ENCODE measurements at regions not wholly inside any gene's neighbourhood (a gene's known extent, or its start where the extent isn't known, plus 50 kb on each side); places are given as distances from the start of the nearest gene placed in this dataset.

DNA sequence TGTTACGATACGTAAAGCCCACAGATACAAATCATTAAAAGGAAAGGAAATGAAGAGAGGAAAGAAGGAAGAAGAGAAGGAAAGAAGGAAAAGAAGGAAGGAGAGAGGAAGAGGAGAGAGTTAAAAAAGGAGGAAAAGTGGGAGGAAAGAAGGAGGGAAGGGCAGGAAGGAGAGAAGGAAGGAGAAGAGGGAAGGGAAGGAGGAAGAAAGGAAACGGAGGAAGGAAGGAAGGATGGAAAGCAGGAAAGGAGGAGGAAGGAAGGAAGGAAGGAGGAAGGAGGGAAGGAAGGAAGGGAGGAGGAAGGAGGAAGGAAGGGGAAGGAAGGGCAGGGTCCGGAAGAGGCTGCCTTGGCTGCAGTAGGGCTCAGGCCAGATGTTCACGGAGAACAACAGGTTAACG lies 95.2 kb downstream of the ENGASE start:
- Mint-ChIP-seq H3K36me3 (no peaks in the 10 kb centered on the region), H3K27ac (no peak overlapping the region), H3K4me1 (no peaks in the 10 kb centered on the region), H3K27me3 (ENCODE audit: low read depth) (peaks cover 52% of the 10 kb centered on the region), H3K4me3 (no peak overlapping the region), H3K9me3 (no peaks in the 10 kb centered on the region)
- TF ChIP-seq, protein P1, sequence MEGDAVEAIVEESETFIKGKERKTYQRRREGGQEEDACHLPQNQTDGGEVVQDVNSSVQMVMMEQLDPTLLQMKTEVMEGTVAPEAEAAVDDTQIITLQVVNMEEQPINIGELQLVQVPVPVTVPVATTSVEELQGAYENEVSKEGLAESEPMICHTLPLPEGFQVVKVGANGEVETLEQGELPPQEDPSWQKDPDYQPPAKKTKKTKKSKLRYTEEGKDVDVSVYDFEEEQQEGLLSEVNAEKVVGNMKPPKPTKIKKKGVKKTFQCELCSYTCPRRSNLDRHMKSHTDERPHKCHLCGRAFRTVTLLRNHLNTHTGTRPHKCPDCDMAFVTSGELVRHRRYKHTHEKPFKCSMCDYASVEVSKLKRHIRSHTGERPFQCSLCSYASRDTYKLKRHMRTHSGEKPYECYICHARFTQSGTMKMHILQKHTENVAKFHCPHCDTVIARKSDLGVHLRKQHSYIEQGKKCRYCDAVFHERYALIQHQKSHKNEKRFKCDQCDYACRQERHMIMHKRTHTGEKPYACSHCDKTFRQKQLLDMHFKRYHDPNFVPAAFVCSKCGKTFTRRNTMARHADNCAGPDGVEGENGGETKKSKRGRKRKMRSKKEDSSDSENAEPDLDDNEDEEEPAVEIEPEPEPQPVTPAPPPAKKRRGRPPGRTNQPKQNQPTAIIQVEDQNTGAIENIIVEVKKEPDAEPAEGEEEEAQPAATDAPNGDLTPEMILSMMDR (IDR thresholded peaks at IDR 0.05; ENCODE audit: unreplicated experiment), result no peak
- no peak for DNase-seq (ENCODE audit: low spot score in 2 of 2, unreplicated experiment in 2 of 2)

DNA sequence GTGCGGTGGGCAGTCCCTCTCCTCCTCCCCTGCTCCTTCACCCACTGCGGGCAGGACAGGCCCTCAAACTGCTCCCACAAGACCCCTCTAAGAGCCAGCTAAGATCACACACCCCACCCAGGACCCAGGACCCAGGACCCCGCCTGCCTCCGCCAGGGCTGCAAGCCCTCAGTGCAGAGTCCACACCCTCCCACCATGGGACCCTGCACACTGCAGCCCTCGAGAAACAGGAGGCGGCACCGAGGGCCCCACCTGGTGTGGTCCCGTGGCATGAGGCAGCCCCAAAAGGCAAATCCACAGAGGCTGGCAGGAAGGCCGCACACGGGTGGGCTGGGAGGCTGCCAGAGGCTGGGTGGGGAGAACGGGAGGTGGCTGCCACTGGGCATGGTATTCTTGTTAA lies 94.7 kb downstream of the ENGASE start:
- peaks cover 53% of the 10 kb centered on the region for H3K27me3 Mint-ChIP-seq (ENCODE audit: low read depth)
- H3K9me3 Mint-ChIP-seq, result no peaks in the 10 kb centered on the region
- TF ChIP-seq, protein P1 (IDR thresholded peaks at IDR 0.05; ENCODE audit: unreplicated experiment), result no peak
- no peak overlapping the region for H3K27ac Mint-ChIP-seq
- H3K36me3 Mint-ChIP-seq, result no peaks in the 10 kb centered on the region
- no peak overlapping the region for H3K4me3 Mint-ChIP-seq
- H3K4me1 Mint-ChIP-seq, result no peaks in the 10 kb centered on the region
- no peak for DNase-seq (ENCODE audit: low spot score in 2 of 2, unreplicated experiment in 2 of 2)

DNA sequence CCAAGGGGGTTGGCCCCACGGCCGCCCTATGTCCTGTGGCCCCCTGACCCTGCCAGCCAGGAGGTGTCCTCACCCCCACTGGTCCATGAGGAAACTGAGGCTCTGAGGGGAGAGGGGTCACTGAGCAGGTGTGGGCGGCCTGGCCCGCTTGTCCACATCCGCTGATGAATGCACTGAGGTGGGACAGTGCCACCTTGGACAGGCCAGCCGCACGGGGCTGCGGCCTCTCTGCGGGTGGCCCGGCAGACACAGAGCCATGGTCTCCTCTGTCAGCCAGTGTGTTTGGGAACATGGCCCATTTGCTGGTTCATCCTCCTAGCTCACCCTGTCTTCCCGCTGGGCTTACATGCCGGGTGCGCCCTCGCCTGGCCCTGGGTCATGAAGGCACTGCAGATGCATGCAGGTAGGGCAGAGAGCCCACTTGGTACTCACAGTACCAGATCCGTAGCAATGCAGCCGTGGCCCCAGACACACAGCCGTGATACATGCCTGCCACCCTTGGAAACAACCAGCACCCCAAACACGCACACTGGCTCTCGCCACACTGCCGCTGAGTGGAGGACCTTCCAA lies 93.9 kb downstream of the ENGASE start:
- H3K27me3 Mint-ChIP-seq (ENCODE audit: low read depth), result peaks cover 57% of the 10 kb centered on the region
- TF ChIP-seq, protein P1 (IDR thresholded peaks at IDR 0.05; ENCODE audit: unreplicated experiment), result no peak
- DNase-seq (ENCODE audit: low spot score in 2 of 2, unreplicated experiment in 2 of 2), result no peak
- H3K4me1 Mint-ChIP-seq, result no peaks in the 10 kb centered on the region
- H3K27ac Mint-ChIP-seq, result no peak overlapping the region
- no peaks in the 10 kb centered on the region for H3K9me3 Mint-ChIP-seq
- H3K4me3 Mint-ChIP-seq, result no peak overlapping the region
- H3K36me3 Mint-ChIP-seq, result no peaks in the 10 kb centered on the region

DNA sequence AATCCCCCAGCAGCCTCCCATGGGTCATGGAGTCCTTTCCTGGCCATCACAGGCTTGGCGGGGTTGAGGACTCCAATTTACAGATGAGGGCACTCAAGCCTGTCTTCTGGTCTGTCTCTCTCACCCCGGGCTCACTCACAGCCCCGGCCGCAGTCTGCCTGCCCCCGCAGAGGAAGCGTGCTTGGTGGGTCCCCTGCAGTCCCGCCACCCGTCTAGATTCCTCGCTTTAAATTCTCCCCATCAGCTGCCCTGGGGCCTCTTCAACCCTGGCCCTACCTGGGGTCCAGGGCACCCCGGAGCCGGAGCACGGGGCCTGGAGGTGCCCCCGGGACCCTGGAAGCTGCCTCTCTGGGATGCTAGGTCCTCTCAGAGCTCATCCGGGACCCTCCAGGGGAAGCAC lies 92.9 kb downstream of the ENGASE start:
- Mint-ChIP-seq H3K4me1 (no peaks in the 10 kb centered on the region), H3K36me3 (no peaks in the 10 kb centered on the region), H3K27ac (no peak overlapping the region), H3K9me3 (no peaks in the 10 kb centered on the region), H3K27me3 (ENCODE audit: low read depth) (peaks cover 56% of the 10 kb centered on the region), H3K4me3 (no peak overlapping the region)
- TF ChIP-seq, protein P1 (IDR thresholded peaks at IDR 0.05; ENCODE audit: unreplicated experiment), result no peak
- DNase-seq (ENCODE audit: low spot score in 2 of 2, unreplicated experiment in 2 of 2), result no peak

DNA sequence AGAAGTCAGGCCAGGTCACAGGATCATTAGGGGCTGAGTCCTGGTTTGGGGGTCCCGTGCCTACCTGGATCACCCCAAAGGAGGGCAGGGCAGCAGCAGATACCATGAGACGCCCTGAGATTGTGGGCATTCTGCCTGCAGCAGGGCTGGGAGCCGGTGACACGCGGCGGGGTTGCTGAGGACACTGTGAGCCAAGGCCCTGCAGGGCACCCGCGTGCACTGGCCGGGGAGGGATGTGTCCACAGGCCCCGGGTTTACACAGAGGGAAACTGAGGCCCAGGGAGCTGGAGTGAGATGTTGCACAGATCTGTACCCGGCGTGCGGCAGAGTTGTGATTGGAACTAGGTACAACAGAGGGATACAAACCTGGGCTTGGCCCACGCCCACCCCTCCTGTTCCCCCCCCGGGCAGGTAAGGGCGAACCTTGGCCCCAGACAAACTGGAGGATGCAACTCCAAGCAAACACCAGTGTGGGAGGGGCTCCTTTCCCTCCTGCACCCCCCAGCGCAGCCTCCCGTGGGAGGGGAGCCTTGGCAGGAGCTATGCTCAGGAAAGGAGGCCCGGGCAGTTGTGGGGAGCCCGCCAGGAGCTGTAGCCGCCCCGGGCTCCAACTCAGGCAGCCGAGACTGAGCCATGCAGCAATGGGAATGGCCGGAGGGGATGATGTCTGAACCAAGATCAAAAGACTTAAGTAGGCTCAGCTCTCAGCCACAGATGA lies 91.3 kb downstream of the ENGASE start:
- peaks cover 52% of the 10 kb centered on the region for H3K27me3 Mint-ChIP-seq (ENCODE audit: low read depth)
- TF ChIP-seq, protein P1 (IDR thresholded peaks at IDR 0.05; ENCODE audit: unreplicated experiment), result no peak

More for the DNA sequence above, 91.3 kb downstream of the ENGASE start:
- Mint-ChIP-seq H3K4me3 (no peak overlapping the region), H3K9me3 (no peaks in the 10 kb centered on the region), H3K27ac (no peak overlapping the region), H3K36me3 (no peaks in the 10 kb centered on the region), H3K4me1 (no peaks in the 10 kb centered on the region)
- DNase-seq (ENCODE audit: low spot score in 2 of 2, unreplicated experiment in 2 of 2), result no peak
